WTC11 (cell line): ENCODE measurements at regions not wholly inside any gene's neighbourhood (a gene's known extent, or its start where the extent isn't known, plus 50 kb on each side); places are given as distances from the start of the nearest gene placed in this dataset.

Source experiments
- CREB1 ChIP-seq: sonication (generic); formaldehyde crosslinking; IDR thresholded peaks from 2 replicates; pipeline ENCODE4 v1.8.0; 2023; ENCODE audit warnings: mild to moderate bottlenecking, missing genetic modification reagents
- CTCF ChIP-seq: fragments of 200-600 bp; IDR thresholded peaks from 2 replicates; pipeline ENCODE4 v1.8.0; 2022; ENCODE audit warnings: antibody characterized with exemption
- E2F1 ChIP-seq: sonication (generic); formaldehyde crosslinking; IDR thresholded peaks from 2 replicates; pipeline ENCODE4 v1.8.0; 2022; ENCODE audit warnings: mild to moderate bottlenecking, missing genetic modification reagents
- ESRRA ChIP-seq: sonication (generic); formaldehyde crosslinking; IDR thresholded peaks from 2 replicates; pipeline ENCODE4 v1.8.1; 2022; ENCODE audit warnings: mild to moderate bottlenecking, missing genetic modification reagents, borderline replicate concordance
- FOXP4 ChIP-seq: sonication (generic); formaldehyde crosslinking; IDR thresholded peaks from 2 replicates; pipeline ENCODE4 v1.8.0; 2022; ENCODE audit warnings: mild to moderate bottlenecking, missing genetic modification reagents
- PREB ChIP-seq: sonication (generic); formaldehyde crosslinking; IDR thresholded peaks from 2 replicates; pipeline ENCODE4 v1.8.1; 2022; ENCODE audit warnings: mild to moderate bottlenecking, missing genetic modification reagents, moderate library complexity, borderline replicate concordance
- SOX15 ChIP-seq: fragments of 250-450 bp; sonication (Bioruptor Pico); IDR thresholded peaks from 2 replicates; pipeline ENCODE4 v1.9.0; 2021; ENCODE audit warnings: mild to moderate bottlenecking
- USF1 ChIP-seq: sonication (generic); formaldehyde crosslinking; IDR thresholded peaks from 2 replicates; pipeline ENCODE4 v1.8.0; 2022; ENCODE audit warnings: mild to moderate bottlenecking, missing genetic modification reagents
- TF ChIP-seq, protein P1 (sequence below): sonication (generic); formaldehyde crosslinking; IDR thresholded peaks from 2 replicates; pipeline ENCODE4 v1.8.0; 2023; ENCODE audit warnings: missing genetic modification reagents

DNA sequence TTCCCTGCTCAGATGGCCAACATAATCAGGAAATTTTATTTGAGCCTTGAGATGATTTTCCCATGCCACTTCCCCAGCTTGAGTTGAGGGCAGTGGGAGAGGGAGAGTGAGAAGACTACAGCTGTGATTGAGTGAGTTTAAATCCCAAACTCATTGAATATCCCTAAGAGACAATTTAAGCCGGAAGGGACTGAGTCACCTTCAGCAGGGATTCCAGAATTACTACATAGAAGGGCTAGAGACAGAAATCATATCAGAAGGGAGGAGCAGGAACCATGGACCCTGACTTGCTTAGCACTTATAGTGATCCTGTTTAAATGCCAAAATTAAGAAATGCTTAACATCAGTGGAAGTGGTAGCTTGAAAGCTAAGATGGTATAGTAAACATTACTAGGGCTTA is 312.2 kb upstream of the SLCO3A1 start:
- TF ChIP-seq SOX15 (CRISPR knock-in tag) = no peak
- TF ChIP-seq CTCF = no peak
- TF ChIP-seq USF1 (CRISPR knock-in tag) = no peak
- no peak for TF ChIP-seq ESRRA (CRISPR knock-in tag)
- no peak for TF ChIP-seq PREB (CRISPR knock-in tag)
- no peak for TF ChIP-seq CREB1
- TF ChIP-seq, protein P1, sequence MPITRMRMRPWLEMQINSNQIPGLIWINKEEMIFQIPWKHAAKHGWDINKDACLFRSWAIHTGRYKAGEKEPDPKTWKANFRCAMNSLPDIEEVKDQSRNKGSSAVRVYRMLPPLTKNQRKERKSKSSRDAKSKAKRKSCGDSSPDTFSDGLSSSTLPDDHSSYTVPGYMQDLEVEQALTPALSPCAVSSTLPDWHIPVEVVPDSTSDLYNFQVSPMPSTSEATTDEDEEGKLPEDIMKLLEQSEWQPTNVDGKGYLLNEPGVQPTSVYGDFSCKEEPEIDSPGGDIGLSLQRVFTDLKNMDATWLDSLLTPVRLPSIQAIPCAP (CRISPR knock-in tag) = no peak
- TF ChIP-seq FOXP4 (CRISPR knock-in tag) = no peak
- no peak for TF ChIP-seq E2F1 (CRISPR knock-in tag)
